Urothelium cell line (cell line): ENCODE measurements at regions not wholly inside any gene's neighbourhood (a gene's known extent, or its start where the extent isn't known, plus 50 kb on each side); places are given as distances from the start of the nearest gene placed in this dataset.

Source experiments
- DNase-seq: peaks from one replicate; pipeline ENCODE4 v3.0.0; 2011; ENCODE audit warnings: low spot score, mixed read lengths
- FAIRE-seq: peaks from 2 replicates; lab custom pipeline; 2011; peaks lifted over from hg19 to GRCh38; lab: Jason Lieb, UNC

DNA sequence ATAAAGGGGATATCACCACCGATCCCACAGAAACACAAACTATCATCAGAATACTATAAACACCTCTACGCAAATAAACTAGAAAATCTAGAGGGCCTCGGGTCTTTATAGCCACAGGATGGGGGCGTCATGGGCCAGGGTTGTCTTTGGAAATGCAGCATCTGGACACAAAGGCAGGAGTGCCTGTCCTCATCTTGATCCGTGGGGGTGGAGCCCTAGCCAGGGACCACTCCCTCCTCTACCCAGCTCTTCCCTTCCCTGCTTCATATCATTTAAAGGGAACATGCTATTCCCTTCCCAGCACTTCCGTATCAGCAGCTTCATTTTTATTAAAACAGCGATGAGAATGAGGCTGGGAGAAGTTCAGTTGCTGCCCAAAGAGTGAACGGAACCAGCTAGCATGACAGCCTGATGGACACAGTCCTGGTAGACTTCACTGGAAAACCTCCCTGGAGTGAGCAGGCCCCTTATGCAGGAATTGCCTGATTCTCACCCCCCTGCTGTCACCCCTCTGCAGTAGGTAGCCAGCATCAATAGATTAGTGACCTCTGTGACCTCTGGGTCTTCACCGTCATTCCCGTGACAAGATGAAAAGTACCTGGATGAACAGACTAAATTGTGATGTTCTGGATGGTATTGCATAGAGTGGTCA is 251.4 kb upstream of the RGS6 start:
- no peak for FAIRE-seq
- no peak for DNase-seq

DNA sequence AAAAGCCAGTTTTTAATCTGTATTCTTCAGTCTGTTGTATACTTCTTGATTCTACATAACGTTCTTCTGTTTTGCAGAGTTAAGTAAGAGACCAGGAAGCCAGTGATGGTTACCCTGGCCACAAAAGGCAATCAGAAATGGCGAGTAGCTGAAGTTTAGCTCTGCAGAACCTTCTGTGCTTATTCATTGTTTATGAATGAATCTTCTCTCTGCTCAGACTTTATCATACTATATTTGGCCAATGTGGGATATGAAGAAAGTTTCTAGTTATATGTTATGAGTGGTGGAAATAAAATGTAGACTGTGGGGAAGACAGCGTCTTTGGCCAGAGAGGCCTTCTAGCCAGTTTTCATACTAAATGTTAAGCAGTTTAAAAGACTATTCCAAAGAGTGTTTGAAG is 249.9 kb upstream of the RGS6 start:
- FAIRE-seq: no peak
- no peak for DNase-seq

DNA sequence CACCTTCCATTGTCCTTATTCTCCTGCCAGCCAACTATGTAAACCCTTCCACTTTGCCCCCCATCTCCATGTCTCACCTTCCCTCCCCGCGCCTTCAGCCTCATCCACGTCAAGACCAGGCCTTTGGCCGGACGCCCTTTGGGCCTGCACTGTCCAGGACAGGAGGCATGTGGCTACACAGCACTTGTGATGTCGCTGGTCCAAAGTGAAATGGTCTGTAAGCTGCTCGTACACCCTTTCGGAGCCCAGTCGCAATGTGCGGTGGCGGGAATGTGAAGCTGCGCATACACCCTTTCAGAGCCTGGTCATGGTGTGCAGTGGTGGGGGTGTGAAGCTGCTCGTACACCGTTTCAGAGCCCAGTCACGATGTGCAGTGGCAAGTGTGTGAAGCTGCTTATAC is 247.9 kb upstream of the RGS6 start:
- no peak for DNase-seq
- FAIRE-seq: peak; percentile 88

DNA sequence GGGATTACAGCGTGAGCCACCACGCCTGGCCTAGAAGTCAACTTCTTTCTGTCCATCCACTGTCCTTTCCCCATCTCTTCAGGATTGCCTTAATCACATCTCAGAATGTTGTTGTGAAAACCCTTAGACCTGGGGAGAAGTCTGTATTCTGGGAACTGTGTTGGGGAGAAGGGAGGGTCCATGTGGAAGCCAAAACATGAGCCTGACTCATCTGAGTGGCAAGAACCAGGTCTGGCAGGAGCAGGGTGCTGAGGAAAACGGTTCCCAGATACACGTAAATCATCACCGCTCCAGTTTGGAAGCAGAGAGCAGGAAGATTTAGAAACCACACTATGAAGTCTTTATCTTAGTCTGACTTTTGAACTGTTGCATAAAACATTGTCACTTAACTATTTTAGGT is 245.6 kb upstream of the RGS6 start:
- no peak for FAIRE-seq
- DNase-seq: no peak

DNA sequence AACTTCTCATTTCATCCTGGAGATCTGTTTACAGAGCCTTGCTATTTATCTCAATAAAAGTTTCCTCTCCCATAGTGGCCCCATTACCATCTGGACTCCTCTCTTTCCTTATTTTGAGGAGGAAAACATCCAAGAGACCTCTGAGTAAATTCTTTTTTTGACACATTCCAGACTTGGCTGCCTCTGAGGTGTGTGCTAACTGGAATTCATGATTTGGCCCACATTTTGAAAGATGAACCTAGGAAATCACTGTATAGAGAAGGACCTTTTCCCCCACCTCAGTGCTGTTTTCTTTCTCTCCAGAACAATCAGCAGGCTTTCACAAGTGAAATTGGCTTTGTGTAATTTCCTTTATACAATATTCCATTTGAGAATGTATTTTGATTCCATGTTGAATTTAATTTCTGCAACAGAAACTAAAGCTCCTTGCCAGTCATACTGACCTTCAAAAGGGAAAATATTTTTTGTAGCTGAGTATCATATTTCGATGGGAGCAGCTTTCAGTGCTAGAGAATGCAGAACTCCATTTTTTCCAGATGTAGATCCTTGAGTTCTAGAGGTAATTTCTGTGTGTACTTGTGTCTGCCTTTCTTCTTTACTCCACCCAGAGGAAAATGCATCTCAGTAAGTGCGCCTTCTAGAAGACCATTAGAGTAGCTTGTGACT is 244.9 kb upstream of the RGS6 start:
- DNase-seq (no peak), FAIRE-seq (peak; percentile 17)

DNA sequence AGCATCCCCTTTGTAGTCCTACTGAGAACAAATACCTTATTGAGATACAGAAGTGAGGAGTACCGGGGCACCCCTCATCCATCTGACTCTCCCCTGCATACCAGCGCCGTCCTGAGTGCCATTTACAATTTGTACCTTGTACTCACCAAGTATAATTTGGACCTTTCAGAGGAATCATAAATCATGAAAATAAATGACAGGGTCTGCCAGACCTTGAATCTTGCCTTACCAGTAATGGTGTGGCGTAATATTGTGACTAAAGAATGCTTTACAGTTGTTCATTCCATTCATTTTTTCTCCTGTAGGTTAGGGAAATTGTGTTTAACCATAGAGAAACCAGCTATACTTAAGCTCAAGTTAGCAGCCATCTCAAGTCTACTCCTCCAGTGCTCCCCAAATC is 243.7 kb upstream of the RGS6 start:
- DNase-seq: no peak
- FAIRE-seq: peak; percentile 84

DNA sequence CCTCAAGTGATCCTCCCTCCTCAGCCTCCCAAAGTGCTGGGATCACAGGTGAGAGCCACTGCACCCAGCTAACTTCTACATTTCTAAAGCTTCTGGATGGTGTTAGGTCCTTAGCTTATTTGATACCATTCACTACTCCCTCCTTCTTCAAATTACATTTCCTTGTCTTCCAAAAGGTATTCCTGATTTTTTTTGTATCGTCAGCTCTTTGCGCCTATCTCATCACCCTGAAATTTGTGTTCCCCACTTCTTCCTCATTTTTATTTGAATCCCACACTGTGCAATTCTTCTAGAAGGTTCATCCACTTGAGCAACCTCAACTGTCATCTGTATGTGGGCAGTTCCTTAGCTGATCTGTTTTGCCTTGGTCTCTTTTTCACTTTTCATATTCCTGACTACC is 241.8 kb upstream of the RGS6 start:
- FAIRE-seq (no peak), DNase-seq (no peak)

DNA sequence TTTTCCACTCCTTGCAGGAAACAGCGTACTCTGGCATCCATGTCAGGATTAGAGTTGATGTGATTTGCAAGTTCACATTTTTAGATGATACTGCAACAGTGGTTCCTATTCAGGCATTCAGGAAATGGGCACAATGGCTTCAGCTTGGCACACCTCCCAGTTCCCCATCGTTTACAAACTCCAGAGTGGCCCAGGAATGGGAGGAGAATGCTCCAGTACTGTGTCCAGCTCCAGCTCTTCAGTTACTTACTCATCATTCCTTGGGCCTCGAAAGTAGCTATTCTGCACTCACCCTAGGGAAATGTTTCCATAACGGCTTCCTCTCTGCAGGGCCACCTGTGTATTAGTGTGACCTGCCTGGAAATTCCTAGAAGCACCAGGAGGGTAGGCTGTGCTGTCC is 239.7 kb upstream of the RGS6 start:
- peak; percentile 37 for DNase-seq
- FAIRE-seq: no peak

DNA sequence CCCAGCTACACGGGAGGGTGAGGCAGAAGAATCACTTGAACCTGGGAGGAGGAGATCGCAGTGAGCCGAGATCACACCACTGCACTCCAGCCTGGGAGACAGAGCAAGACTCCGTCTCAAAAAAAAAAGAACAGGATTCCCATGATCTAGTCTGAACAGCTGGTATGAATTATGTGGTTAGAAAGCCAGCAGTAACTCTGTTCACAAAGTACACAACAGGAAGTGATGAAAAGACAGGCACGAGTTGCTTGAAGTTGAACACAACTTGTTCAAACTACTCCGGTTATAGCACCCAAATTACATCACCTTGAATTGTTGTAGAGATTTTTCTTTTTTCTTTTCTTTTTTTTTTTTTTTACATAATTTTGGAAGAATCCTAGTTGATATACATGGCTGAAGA is 238.8 kb upstream of the RGS6 start:
- DNase-seq (no peak), FAIRE-seq (no peak)

DNA sequence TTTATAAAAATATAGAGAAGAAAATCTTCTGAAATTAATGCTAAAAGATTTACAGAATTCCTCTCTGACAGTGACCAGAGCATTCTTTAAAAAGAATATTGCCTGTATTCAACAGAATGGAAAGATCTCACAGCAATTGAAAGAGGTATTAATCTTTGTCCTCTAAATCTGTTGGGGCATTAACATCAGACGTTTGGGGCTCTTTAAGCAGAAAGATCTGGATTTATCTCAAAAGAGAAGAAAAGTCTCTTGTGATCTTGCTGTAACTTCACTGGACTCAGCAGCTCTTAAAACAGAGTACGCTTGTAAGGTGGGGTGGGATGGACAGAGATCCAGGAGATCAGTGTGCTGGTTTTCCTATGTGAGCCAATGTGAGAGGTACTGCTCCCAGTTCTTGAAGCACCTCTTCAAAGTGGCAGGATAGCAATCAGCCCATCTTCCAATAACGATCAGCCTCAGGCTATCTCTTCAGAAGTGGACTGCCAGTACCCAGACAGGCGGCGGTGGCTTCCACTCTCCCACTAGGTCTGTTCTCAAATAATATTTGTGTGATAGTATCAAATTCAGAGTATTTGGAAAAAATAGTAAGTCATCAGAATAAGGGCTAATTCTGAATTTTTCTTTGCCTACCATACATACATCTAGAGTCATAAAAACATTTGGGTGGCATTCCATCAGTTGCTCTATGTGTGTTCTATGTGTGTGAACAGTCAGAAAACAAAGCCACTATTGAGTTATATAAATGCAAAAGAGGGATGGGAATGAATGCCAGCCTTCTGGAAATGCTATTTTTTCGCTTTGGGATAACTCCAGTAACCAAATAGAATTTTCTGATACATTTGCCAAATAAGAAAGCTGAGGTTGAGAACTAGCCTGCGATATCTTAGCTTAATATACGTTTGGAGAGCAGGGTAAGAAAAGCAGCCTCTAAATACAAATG is 237.4 kb upstream of the RGS6 start:
- DNase-seq (no peak), FAIRE-seq (no peak)

DNA sequence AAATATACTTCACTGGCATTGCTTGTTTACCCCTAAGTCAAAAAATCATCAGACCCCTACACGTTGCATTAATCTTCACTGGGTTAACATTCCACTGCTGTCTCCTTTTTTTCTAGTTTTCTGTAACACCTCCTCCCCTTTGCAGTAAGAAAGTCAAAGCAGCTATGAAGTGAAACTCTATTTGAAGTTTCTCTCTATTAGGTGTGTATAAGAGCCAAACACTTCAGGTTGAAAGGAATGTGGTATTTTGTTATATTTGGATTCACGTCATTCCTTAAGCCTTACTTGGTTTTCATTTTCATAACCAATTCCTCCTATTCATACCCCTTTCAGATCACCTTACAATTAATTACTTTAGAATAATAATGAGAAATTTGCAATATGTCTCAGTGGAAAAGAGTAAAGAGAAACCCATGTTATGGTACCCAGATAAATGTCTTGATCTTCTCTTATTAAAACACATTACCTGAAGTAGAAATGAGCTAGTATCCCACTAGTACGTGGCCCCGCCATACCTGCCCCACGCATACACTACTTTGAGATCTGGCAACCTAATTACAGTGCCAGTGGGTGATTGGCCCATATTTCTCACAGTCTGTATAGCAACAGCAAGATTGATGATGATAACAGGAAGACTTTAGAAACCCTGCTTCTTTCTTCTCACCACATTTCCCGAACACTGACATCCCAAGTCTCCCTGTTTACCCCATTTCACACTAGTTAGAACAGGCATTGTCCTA is 236.4 kb upstream of the RGS6 start:
- FAIRE-seq (peak; percentile 66), DNase-seq (no peak)

DNA sequence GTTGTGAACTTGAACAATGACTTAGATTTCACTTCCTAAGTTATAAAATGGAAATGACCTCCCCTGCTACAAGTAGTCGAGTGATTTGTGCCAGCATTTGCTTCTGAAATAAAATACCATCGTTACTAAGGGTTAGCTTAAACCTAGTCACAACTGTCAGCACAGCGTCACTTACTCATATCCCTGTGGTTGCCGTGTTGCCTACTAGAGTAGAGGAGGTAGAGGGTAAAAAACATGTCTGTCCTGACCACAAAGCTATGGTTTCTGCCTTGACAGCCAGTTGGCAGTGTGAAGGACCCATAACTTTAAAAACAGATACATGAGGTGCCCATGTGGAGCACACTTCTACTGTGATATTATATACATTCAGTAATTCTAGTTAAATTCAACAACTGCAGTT is 234.2 kb upstream of the RGS6 start:
- FAIRE-seq: peak; percentile 77
- no peak for DNase-seq

DNA sequence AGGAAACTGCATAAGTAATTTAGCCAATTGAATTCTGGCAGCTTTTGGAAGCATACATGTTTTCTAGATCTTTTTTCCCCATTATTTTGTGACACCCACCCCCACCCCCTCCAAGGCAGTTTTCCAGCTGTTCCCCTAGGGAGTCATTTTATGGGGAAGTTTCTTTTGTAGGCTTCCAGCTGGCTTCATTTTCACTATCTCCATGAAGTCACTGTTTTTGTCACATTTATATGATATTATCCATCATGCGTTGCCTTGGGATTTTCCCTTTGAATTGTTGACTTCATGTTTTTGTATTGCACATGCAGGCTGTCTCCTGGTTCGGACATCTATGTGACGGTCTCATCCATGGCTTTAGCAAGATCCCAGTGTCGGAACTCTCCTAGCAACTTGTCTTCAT is 233.6 kb upstream of the RGS6 start:
- FAIRE-seq (no peak), DNase-seq (no peak)

DNA sequence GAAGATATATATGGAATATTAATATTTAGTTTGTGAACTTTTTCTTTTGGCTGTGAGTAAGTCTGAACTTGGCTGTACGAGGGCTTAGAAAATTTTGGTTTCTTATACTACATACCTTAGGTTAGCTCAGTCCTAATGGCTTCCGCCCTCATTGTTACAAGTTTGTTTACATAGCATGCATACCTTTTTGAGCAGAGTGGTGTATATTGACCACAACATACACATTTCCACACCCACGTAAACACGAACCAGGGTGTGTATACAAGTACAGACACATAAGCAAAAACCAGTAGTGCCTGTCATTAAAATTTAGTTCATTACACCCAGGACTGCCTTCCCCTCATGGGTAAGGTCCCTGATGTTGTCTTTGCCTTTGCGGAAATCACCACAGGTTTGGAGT is 230.2 kb upstream of the RGS6 start:
- FAIRE-seq (peak; percentile 98), DNase-seq (no peak)

DNA sequence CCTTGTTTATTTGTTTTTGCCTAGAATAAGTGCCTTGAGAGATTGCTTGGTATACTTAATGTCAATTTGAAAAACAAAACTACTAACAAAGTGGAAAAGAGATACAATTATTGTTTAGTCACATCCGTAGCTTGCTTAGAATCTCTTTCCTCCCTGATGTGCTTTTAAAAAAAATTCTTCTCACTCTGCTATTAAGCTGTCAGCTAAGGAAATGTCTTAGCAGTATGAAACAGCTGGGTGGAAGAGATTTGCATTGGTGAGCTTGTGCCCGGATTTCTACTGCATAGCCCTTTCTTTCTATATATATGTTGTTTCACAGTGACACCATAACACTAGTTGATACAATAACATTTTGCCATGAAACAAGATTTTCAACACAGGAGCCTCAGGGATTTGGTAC is 229.4 kb upstream of the RGS6 start:
- no peak for FAIRE-seq
- DNase-seq: no peak

DNA sequence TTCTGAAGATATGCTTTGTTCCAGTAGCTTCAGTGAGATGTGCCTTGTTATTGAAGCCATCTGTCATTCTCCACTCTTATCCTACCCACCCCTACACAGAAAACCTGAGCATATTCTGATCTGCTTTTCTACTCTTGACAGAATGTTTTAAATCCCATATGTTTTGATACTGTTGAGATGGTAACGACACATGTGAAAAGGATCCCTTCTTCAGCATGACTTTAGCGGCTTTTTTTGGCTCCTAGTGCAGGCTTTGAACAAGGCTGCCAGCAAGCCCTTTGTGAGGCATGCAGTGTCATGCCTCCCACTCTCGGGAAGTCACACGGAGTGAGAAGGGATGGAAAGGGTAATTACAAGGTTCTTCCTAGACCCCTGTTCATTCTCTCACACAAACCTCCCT is 228.8 kb upstream of the RGS6 start:
- DNase-seq (no peak), FAIRE-seq (no peak)

DNA sequence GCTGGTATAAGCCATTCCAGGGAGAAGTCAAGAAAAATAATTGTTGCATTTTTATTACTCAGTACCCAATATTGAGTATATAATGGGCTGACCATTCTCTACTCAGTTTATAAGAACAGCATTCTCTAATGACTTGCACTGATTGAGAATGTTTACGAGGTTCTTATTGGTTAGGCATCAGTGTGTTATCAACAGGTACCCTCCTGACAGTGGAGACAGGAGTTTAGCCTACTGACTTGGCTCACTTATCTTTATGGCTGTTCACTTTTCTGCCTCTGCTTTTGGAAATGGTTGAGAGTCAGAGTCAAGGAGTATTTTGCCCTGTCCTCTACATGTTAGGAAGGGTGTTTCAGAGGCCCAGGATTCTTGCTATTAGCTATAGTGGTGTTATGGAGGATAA is 228.0 kb upstream of the RGS6 start:
- no peak for DNase-seq

DNA sequence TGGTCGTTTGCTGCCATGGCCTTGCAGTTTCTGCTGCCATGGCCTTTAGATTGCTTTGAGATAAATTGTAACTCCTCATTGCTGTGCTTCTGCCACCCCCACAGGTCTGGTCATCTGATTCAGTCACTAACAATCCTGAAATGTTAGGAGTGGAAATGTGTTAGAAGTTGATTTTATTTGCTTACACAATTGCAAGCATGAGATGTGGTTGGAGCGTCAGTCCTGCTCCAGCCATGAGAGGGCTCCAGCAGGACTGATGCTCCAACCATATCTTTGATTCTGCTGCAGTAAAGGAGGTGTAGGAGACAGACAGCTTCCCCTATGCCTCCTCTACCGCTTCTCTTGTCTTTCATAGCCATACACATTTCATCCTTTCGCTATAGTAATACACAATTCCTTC is 226.8 kb upstream of the RGS6 start:
- FAIRE-seq (peak; percentile 40), DNase-seq (no peak)

More for the DNA sequence above, 228.0 kb upstream of the RGS6 start:
- FAIRE-seq: no peak

DNA sequence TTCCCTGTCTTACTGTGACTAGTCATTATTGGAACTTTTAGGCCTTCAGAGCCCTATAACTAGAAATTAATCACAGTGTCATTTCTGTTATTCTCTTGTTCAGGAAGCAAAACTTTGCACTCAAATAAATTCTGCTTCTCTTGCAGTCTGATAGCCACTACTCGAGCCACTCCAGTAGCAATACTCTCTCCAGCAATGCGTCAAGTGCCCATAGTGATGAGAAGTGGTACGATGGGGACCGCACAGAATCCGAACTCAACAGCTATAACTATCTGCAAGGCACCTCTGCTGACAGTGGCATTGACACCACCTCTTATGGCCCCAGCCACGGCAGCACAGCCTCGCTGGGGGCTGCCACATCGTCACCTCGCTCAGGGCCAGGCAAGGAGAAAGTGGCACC is 223.2 kb upstream of the RGS6 start:
- FAIRE-seq (no peak), DNase-seq (no peak)

DNA sequence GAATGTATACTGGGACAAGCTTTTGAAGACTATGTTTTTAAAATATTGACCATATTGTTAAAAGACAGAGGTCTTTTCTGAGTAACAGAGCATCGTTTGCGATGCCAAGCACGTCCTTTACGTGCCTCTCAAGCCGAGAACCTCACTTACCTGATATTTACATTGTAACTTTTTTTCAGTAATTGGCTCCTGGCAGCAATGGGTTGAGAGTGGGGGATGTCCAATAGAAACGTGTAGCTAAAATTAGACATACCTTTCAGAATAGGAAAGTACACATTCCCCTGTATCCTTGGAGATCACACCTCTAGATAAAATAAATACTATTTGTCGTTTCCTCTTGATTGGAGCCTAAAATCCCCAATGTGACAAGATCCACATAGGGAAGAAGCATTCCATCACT is 222.2 kb upstream of the RGS6 start:
- DNase-seq (no peak), FAIRE-seq (no peak)

DNA sequence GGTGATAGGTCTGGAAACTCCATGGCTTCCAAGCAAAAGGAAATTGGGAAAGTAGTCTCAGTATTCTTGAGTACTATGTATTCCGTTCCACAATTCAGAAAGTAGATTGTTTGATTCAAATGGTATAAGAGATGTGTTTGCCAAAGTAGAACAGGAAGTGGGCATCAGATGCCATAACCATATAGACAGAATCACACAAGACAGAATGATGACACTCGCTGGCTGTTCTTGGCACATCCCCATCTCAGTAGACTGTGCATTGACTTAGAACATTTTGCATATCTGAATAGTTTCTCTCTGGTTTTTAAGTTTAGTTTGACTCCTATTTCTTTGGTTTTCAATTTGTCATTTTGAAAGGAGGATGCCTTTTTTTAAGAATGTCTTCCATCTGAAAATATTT is 221.1 kb upstream of the RGS6 start:
- no peak for DNase-seq
- FAIRE-seq: no peak
